Thyroid gland (tissue), 4 donors: ENCODE measurements at regions not wholly inside any gene's neighbourhood (a gene's known extent, or its start where the extent isn't known, plus 50 kb on each side); places are given as distances from the start of the nearest gene placed in this dataset.

Experiments
- POLR2A ChIP-seq, 2 donors: fragments of 450-650 bp; IDR thresholded peaks; one replicate each; pipeline ENCODE4 v1.6.1; 2017; ENCODE audit warnings: antibody characterized with exemption in 2 of 2, mild to moderate bottlenecking in 2 of 2, moderate library complexity in 1 of 2
- TF ChIP-seq, protein P1 (sequence below), 6 experiments: fragments of 200-600 bp in 3 of 6; fragments of 450-650 bp in 3 of 6; sonication (generic) in 3 of 6; IDR thresholded peaks; one replicate each; pipeline ENCODE4 v1.5.1; 2016 to 2019; ENCODE audit warnings: antibody characterized with exemption in 6 of 6, mild to moderate bottlenecking in 2 of 6, inconsistent platforms in 1 of 6, moderate library complexity in 1 of 6

GRCh38 chr15:49752517-49752916, 131.7 kb downstream of the DTWD1 start:
- TF ChIP-seq, protein P1, sequence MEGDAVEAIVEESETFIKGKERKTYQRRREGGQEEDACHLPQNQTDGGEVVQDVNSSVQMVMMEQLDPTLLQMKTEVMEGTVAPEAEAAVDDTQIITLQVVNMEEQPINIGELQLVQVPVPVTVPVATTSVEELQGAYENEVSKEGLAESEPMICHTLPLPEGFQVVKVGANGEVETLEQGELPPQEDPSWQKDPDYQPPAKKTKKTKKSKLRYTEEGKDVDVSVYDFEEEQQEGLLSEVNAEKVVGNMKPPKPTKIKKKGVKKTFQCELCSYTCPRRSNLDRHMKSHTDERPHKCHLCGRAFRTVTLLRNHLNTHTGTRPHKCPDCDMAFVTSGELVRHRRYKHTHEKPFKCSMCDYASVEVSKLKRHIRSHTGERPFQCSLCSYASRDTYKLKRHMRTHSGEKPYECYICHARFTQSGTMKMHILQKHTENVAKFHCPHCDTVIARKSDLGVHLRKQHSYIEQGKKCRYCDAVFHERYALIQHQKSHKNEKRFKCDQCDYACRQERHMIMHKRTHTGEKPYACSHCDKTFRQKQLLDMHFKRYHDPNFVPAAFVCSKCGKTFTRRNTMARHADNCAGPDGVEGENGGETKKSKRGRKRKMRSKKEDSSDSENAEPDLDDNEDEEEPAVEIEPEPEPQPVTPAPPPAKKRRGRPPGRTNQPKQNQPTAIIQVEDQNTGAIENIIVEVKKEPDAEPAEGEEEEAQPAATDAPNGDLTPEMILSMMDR (IDR thresholded peaks at IDR 0.05): no peak
- no peak for TF ChIP-seq POLR2A (IDR thresholded peaks at IDR 0.05)
